BE2C (cell line): ENCODE measurements at regions not wholly inside any gene's neighbourhood (a gene's known extent, or its start where the extent isn't known, plus 50 kb on each side); places are given as distances from the start of the nearest gene placed in this dataset.

ENCODE experiments used
- DNase-seq: peaks from one replicate; pipeline ENCODE4 v3.0.0-alpha.2; 2020
- H3K27me3 ChIP-seq: fragments of 250-450 bp; sonication (Bioruptor Pico); 2 replicates; pipeline ENCODE4 v1.5.1; 2020; ENCODE audit warnings: mild to moderate bottlenecking
- H3K36me3 ChIP-seq: fragments of 250-450 bp; sonication (Bioruptor Pico); 2 replicates; pipeline ENCODE4 v1.5.1; 2020; ENCODE audit warnings: mild to moderate bottlenecking
- H3K4me1 ChIP-seq: fragments of 250-450 bp; sonication (Bioruptor Pico); 2 replicates; pipeline ENCODE4 v1.5.1; 2020
- H3K4me3 ChIP-seq: 2 replicates; pipeline ENCODE4 v1.5.1; 2011; ENCODE audit warnings: low read depth, low read length
- H3K9me3 ChIP-seq: fragments of 250-450 bp; sonication (Bioruptor Pico); 2 replicates; pipeline ENCODE4 v1.5.1; 2020
- TF ChIP-seq, protein P1 (sequence below): IDR thresholded peaks from 2 replicates; pipeline ENCODE4 v1.5.1; 2012; ENCODE audit warnings: mild to moderate bottlenecking, low read depth, low read length

GRCh38 chr6:167652701-167653095 lies 174.0 kb upstream of the AFDN start:
- no peaks in the 10 kb centered on the region for H3K4me1 ChIP-seq
- H3K9me3 ChIP-seq: no peaks in the 10 kb centered on the region
- H3K36me3 ChIP-seq: no peaks in the 10 kb centered on the region
- no peak for DNase-seq
- TF ChIP-seq, protein P1, sequence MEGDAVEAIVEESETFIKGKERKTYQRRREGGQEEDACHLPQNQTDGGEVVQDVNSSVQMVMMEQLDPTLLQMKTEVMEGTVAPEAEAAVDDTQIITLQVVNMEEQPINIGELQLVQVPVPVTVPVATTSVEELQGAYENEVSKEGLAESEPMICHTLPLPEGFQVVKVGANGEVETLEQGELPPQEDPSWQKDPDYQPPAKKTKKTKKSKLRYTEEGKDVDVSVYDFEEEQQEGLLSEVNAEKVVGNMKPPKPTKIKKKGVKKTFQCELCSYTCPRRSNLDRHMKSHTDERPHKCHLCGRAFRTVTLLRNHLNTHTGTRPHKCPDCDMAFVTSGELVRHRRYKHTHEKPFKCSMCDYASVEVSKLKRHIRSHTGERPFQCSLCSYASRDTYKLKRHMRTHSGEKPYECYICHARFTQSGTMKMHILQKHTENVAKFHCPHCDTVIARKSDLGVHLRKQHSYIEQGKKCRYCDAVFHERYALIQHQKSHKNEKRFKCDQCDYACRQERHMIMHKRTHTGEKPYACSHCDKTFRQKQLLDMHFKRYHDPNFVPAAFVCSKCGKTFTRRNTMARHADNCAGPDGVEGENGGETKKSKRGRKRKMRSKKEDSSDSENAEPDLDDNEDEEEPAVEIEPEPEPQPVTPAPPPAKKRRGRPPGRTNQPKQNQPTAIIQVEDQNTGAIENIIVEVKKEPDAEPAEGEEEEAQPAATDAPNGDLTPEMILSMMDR: no peak
- no peak overlapping the region for H3K4me3 ChIP-seq
- no peaks in the 10 kb centered on the region for H3K27me3 ChIP-seq

DNA sequence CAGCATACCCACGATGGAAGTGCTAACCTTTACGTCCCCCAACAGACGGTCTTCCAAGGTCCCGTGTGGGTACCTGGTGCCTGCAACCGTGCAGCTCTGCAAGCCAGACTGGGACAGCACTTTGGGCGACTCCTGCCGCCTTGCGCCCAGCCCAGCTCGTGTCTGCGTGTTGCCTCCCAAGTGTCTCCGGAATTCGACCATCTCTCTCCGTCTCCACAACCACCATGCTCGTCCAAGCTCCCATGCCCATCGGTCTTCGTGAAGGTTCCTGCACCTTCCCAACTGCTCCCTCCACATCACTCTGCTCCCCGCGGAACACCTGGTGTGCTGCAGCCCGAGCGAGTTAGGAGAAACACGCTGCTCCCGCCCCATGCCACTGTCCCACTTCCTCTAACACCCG lies 173.2 kb upstream of the AFDN start:
- Histone ChIP-seq H3K27me3 (no peaks in the 10 kb centered on the region), H3K4me3 (no peak overlapping the region), H3K36me3 (no peaks in the 10 kb centered on the region), H3K9me3 (no peaks in the 10 kb centered on the region), H3K4me1 (no peaks in the 10 kb centered on the region)
- no peak for DNase-seq
- TF ChIP-seq, protein P1: no peak

GRCh38 chr6:167654389-167654788 lies 172.3 kb upstream of the AFDN start:
- H3K4me3 ChIP-seq: no peak overlapping the region
- no peaks in the 10 kb centered on the region for H3K36me3 ChIP-seq
- H3K4me1 ChIP-seq: no peaks in the 10 kb centered on the region
- H3K27me3 ChIP-seq: no peaks in the 10 kb centered on the region
- TF ChIP-seq, protein P1: no peak
- DNase-seq: no peak
- no peaks in the 10 kb centered on the region for H3K9me3 ChIP-seq

DNA sequence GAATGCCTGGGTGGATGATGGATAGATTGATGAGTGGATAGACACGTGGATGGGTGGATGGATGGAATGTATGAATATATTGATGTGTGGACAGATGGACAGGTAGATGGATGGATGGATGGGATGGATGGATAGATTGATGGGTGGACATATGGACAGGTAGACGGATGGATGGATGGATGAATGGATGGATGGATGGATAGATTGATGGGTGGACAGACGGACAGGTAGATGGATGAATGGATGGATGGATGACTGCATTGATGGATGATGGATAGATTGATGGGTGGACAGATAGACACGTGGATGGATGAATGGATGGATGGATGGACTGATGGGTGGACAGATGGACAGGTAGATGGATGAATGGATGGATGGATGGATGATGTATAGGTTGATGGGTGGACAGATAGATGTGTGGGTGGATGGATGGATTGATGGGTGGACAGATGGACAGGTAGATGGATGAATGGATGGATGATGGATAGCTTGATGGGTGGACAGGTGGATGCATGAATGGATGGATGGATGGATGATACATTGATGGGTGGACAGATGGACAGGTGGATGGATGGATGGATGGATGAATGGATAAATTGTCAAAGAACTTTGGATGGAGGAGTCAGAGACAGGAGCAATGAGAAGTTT lies 171.4 kb upstream of the AFDN start:
- Histone ChIP-seq H3K4me3 (no peak overlapping the region), H3K9me3 (no peaks in the 10 kb centered on the region), H3K36me3 (no peaks in the 10 kb centered on the region), H3K27me3 (no peaks in the 10 kb centered on the region), H3K4me1 (no peaks in the 10 kb centered on the region)
- TF ChIP-seq, protein P1: no peak
- DNase-seq: no peak

DNA sequence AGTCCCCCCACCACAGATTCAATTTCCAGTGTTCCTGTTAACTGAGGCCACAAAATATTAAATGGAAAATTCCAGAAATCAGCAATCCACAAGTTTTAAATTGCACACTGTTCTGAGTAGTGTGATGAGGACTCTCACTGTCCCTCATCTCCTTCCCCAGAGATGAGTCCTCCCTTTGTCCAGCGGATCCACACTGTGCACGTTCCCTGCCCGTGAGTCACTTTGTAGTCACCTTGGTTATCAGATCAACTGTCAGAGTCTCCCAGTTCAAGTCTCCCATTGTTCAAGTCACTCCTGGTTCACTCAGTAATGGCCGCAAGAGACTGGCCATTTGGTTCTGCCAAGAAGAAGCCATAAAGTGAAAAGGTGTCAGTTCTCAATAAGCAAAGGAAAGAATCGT lies 168.6 kb upstream of the AFDN start:
- H3K9me3 ChIP-seq: no peaks in the 10 kb centered on the region
- TF ChIP-seq, protein P1: no peak
- no peaks in the 10 kb centered on the region for H3K36me3 ChIP-seq
- no peak overlapping the region for H3K4me3 ChIP-seq
- DNase-seq: no peak
- no peaks in the 10 kb centered on the region for H3K4me1 ChIP-seq
- no peaks in the 10 kb centered on the region for H3K27me3 ChIP-seq

GRCh38 chr6:167659046-167659445 lies 167.7 kb upstream of the AFDN start:
- Histone ChIP-seq H3K36me3 (no peaks in the 10 kb centered on the region), H3K4me1 (no peaks in the 10 kb centered on the region), H3K4me3 (no peak overlapping the region), H3K9me3 (no peaks in the 10 kb centered on the region), H3K27me3 (no peaks in the 10 kb centered on the region)
- no peak for DNase-seq
- TF ChIP-seq, protein P1: no peak
